Bronchial epithelial cell (primary cell): ENCODE measurements at regions not wholly inside any gene's neighbourhood (a gene's known extent, or its start where the extent isn't known, plus 50 kb on each side); places are given as distances from the start of the nearest gene placed in this dataset.

Experiments
- DNase-seq: peaks from one replicate; pipeline ENCODE4 v3.0.0-alpha.2; 2010; ENCODE audit warnings: low read depth
- FAIRE-seq: peaks from 2 replicates; lab custom pipeline; 2011; peaks lifted over from hg19 to GRCh38; lab: Jason Lieb, UNC
- H3K27me3 ChIP-seq: 2 replicates; pipeline ENCODE4 v1.5.1; 2011; ENCODE audit warnings: low read length; ENCODE audit not compliant: control insufficient read depth, insufficient read depth
- H3K36me3 ChIP-seq: 2 replicates; pipeline ENCODE4 v1.5.1; 2011; ENCODE audit warnings: low read length; ENCODE audit not compliant: control insufficient read depth, insufficient read depth
- H3K4me3 ChIP-seq: 2 replicates; pipeline ENCODE4 v1.5.1; 2011; ENCODE audit warnings: mild to moderate bottlenecking, low read depth, low read length, control low read depth
- CTCF ChIP-seq: IDR thresholded peaks from 2 replicates; pipeline ENCODE4 v1.5.1; 2011; ENCODE audit warnings: mild to moderate bottlenecking, moderate library complexity, low read length, control low read depth, inconsistent platforms; ENCODE audit not compliant: insufficient read depth, severe bottlenecking

- no peak for FAIRE-seq
- Histone ChIP-seq H3K4me3 (no peak overlapping the region), H3K36me3 (no peaks in the 10 kb centered on the region), H3K27me3 (no peaks in the 10 kb centered on the region)
- DNase-seq = no peak
- TF ChIP-seq CTCF = no peak
Measured at GRCh38 chr13:99041337-99041736, 63.5 kb upstream of the DOCK9 start.

GRCh38 chr13:99041788-99042187 lies 63.9 kb upstream of the DOCK9 start:
- TF ChIP-seq CTCF = no peak
- DNase-seq = no peak
- Histone ChIP-seq H3K36me3 (no peaks in the 10 kb centered on the region), H3K27me3 (no peaks in the 10 kb centered on the region), H3K4me3 (no peak overlapping the region)
- FAIRE-seq = no peak

GRCh38 chr13:99042521-99043250 lies 64.8 kb upstream of the DOCK9 start:
- Histone ChIP-seq H3K36me3 (no peaks in the 10 kb centered on the region), H3K27me3 (no peaks in the 10 kb centered on the region), H3K4me3 (no peak overlapping the region)
- DNase-seq (no peak), FAIRE-seq (no peak)
- TF ChIP-seq CTCF = no peak

- no peak for DNase-seq
- Histone ChIP-seq H3K36me3 (no peaks in the 10 kb centered on the region), H3K27me3 (no peaks in the 10 kb centered on the region), H3K4me3 (no peak overlapping the region)
- no peak for TF ChIP-seq CTCF
- no peak for FAIRE-seq
Measured at GRCh38 chr13:99043831-99044231, 66.0 kb upstream of the DOCK9 start.

GRCh38 chr13:99044764-99045163 lies 66.9 kb upstream of the DOCK9 start:
- TF ChIP-seq CTCF = no peak
- no peak overlapping the region for H3K4me3 ChIP-seq
- H3K36me3 ChIP-seq = no peaks in the 10 kb centered on the region
- no peaks in the 10 kb centered on the region for H3K27me3 ChIP-seq
- DNase-seq (no peak), FAIRE-seq (no peak)

GRCh38 chr13:99045396-99045795 lies 67.5 kb upstream of the DOCK9 start:
- H3K36me3 ChIP-seq = no peaks in the 10 kb centered on the region
- FAIRE-seq = no peak
- no peak for DNase-seq
- no peak overlapping the region for H3K4me3 ChIP-seq
- no peak for TF ChIP-seq CTCF
- H3K27me3 ChIP-seq = no peaks in the 10 kb centered on the region
